ENCODE measurements at regions not wholly inside any gene's neighbourhood (a gene's known extent, or its start where the extent isn't known, plus 50 kb on each side); places are given as distances from the start of the nearest gene placed in this dataset.

GRCh38 chr11:91243051-91243450, 981.6 kb upstream of the FAT3 start:
- TF ChIP-seq CTCF (IDR thresholded peaks at IDR 0.05) = no peak
- TF ChIP-seq EZH2 (IDR thresholded peaks at IDR 0.05; ENCODE audit: borderline replicate concordance, insufficient read depth, low read depth, low read length, poor library complexity, severe bottlenecking) = no peak
- no peak overlapping the region for H3K4me3 ChIP-seq (ENCODE audit: control extremely low read depth in 1 of 5, extremely low read depth in 1 of 5, insufficient read depth in 1 of 5, low read depth in 2 of 5, low read length in 4 of 5)
- ATAC-seq (ENCODE audit: low read depth) (no peak), DNase-seq (no peak)
- no peak overlapping the region for H3K9ac ChIP-seq (ENCODE audit: low read length)
- Mint-ChIP-seq H3K4me3 (no peak overlapping the region), H3K27me3 (no peaks in the 10 kb centered on the region), H3K4me1 (no peaks in the 10 kb centered on the region), H3K27ac (no peak overlapping the region), H3K9me3 (ENCODE audit: insufficient read depth) (no peaks in the 10 kb centered on the region)
- H3K27ac ChIP-seq (ENCODE audit: low read length in 2 of 2) = no peak overlapping the region
- no CpG with 5 or more reads among the region's 3 CpGs for whole genome bisulfite sequencing (ENCODE audit: insufficient coverage)
- CTCF ChIA-PET = no interaction called here
- no peaks in the 10 kb centered on the region for H3K4me1 ChIP-seq (ENCODE audit: control insufficient read depth in 2 of 2, insufficient read depth in 2 of 2, low read length in 2 of 2)
- no peaks in the 10 kb centered on the region for H4K20me1 ChIP-seq (ENCODE audit: control insufficient read depth, insufficient read depth, low read length, poor library complexity, severe bottlenecking)
- H3K36me3 ChIP-seq (replicated peaks in 1 of 2; ENCODE audit: control extremely low read depth in 1 of 2, control insufficient read depth in 1 of 2, extremely low read depth in 1 of 2, insufficient read depth in 2 of 2, low read length in 1 of 2) = no peaks in the 10 kb centered on the region
- intact Hi-C loops (cut with micrococcal nuclease) = no loop called here
- H3K9me3 ChIP-seq (ENCODE audit: control extremely low read depth in 1 of 3, control insufficient read depth in 2 of 3, insufficient read depth in 1 of 3, low read length in 2 of 3) = no peaks in the 10 kb centered on the region
- H2AFZ ChIP-seq (ENCODE audit: insufficient read depth, low read depth, low read length, poor library complexity, severe bottlenecking) = no peak overlapping the region
- no peak overlapping the region for H3K4me2 ChIP-seq (replicated peaks; ENCODE audit: low read depth, low read length, poor library complexity, severe bottlenecking)
- no peaks in the 10 kb centered on the region for H3K79me2 ChIP-seq (ENCODE audit: control insufficient read depth, insufficient read depth, low read length)
- POLR2A ChIA-PET = no interaction called here
- no peaks in the 10 kb centered on the region for H3K27me3 ChIP-seq (replicated peaks in 1 of 4; ENCODE audit: control extremely low read depth in 1 of 4, control insufficient read depth in 3 of 4, insufficient read depth in 4 of 4, low read length in 3 of 4)

GRCh38 chr11:91241226-91241625, 983.4 kb upstream of the FAT3 start:
- H3K9ac ChIP-seq (ENCODE audit: low read length) = no peak overlapping the region
- intact Hi-C loops (cut with micrococcal nuclease) = no loop called here
- H3K4me3 ChIP-seq (ENCODE audit: control extremely low read depth in 1 of 5, extremely low read depth in 1 of 5, insufficient read depth in 1 of 5, low read depth in 2 of 5, low read length in 4 of 5) = no peak overlapping the region
- Mint-ChIP-seq H3K27ac (no peak overlapping the region), H3K27me3 (no peaks in the 10 kb centered on the region), H3K4me1 (no peaks in the 10 kb centered on the region), H3K9me3 (ENCODE audit: insufficient read depth) (no peaks in the 10 kb centered on the region), H3K4me3 (no peak overlapping the region)
- ATAC-seq (ENCODE audit: low read depth) = no peak
- no peak overlapping the region for H3K27ac ChIP-seq (ENCODE audit: low read length in 2 of 2)
- CTCF ChIA-PET = no interaction called here
- no peaks in the 10 kb centered on the region for H3K79me2 ChIP-seq (ENCODE audit: control insufficient read depth, insufficient read depth, low read length)
- no peaks in the 10 kb centered on the region for H4K20me1 ChIP-seq (ENCODE audit: control insufficient read depth, insufficient read depth, low read length, poor library complexity, severe bottlenecking)
- H3K4me2 ChIP-seq (replicated peaks; ENCODE audit: low read depth, low read length, poor library complexity, severe bottlenecking) = no peak overlapping the region
- no peaks in the 10 kb centered on the region for H3K36me3 ChIP-seq (replicated peaks in 1 of 2; ENCODE audit: control extremely low read depth in 1 of 2, control insufficient read depth in 1 of 2, extremely low read depth in 1 of 2, insufficient read depth in 2 of 2, low read length in 1 of 2)
- TF ChIP-seq CTCF (IDR thresholded peaks at IDR 0.05) (no peak), EZH2 (IDR thresholded peaks at IDR 0.05; ENCODE audit: borderline replicate concordance, insufficient read depth, low read depth, low read length, poor library complexity, severe bottlenecking) (no peak)
- POLR2A ChIA-PET = no interaction called here
- H2AFZ ChIP-seq (ENCODE audit: insufficient read depth, low read depth, low read length, poor library complexity, severe bottlenecking) = no peak overlapping the region
- no peak for DNase-seq
- no peaks in the 10 kb centered on the region for H3K4me1 ChIP-seq (ENCODE audit: control insufficient read depth in 2 of 2, insufficient read depth in 2 of 2, low read length in 2 of 2)
- no peaks in the 10 kb centered on the region for H3K27me3 ChIP-seq (replicated peaks in 1 of 4; ENCODE audit: control extremely low read depth in 1 of 4, control insufficient read depth in 3 of 4, insufficient read depth in 4 of 4, low read length in 3 of 4)
- WGBS (ENCODE audit: insufficient coverage) = no CpG with 5 or more reads among the region's 3 CpGs
- H3K9me3 ChIP-seq (ENCODE audit: control extremely low read depth in 1 of 3, control insufficient read depth in 2 of 3, insufficient read depth in 1 of 3, low read length in 2 of 3) = no peaks in the 10 kb centered on the region
